Body of pancreas (tissue), 4 donors: ENCODE measurements at regions not wholly inside any gene's neighbourhood (a gene's known extent, or its start where the extent isn't known, plus 50 kb on each side); places are given as distances from the start of the nearest gene placed in this dataset.
"Not testable (repeated sequence)": the region's sequence is repeated elsewhere in the genome, so short reads cannot be mapped to it uniquely, and the experiment has no call there.

Experiments
- ATAC-seq: fragments of 150-250 bp; one replicate; pipeline ENCODE4 v1.9.1; 2016
- DNase-seq, 4 donors: peaks; one replicate each; pipeline ENCODE4 v3.0.0-alpha.2; 2019
- H3K27ac ChIP-seq, 4 donors: fragments of 200-600 bp; sonication (generic); 1 replicate in 3 of 4; 2 replicates in 1 of 4; pipeline versions ENCODE4 v1.5.1 to v1.6.1; 2016 to 2019; ENCODE audit warnings: mild to moderate bottlenecking in 1 of 4, mixed read lengths in 1 of 4, moderate library complexity in 1 of 4
- H3K27me3 ChIP-seq, 2 donors: fragments of 200-600 bp; sonication (generic); one replicate each; pipeline ENCODE4 v1.6.0; 2016; ENCODE audit warnings: mild to moderate bottlenecking in 1 of 2
- H3K36me3 ChIP-seq, 2 donors: fragments of 200-600 bp; sonication (generic); replicated peaks in 1 of 2; 2 replicates each; pipeline ENCODE4 v1.5.1; 2016; ENCODE audit warnings: low read depth in 2 of 2; ENCODE audit not compliant: insufficient read depth in 1 of 2
- H3K4me1 ChIP-seq: fragments of 200-600 bp; sonication (generic); one replicate; pipeline ENCODE4 v1.6.0; 2016
- H3K4me3 ChIP-seq, 2 donors: fragments of 200-600 bp; sonication (generic); 1 replicate in 1 of 2; 2 replicates in 1 of 2; pipeline ENCODE4 v1.5.1; 2016 to 2019
- H3K9me3 ChIP-seq, 3 donors: fragments of 200-600 bp; sonication (generic); 1 replicate in 2 of 3; 2 replicates in 1 of 3; pipeline ENCODE4 v1.5.1; 2016
- CTCF ChIP-seq, 7 experiments: fragments of 450-650 bp in 4 of 7; fragments of 200-600 bp in 3 of 7; sonication (generic) in 3 of 7; IDR thresholded peaks; one replicate each; pipeline ENCODE4 v1.5.1; 2016 to 2019; ENCODE audit warnings: antibody characterized with exemption in 7 of 7
- POLR2A ChIP-seq, 3 donors: fragments of 450-650 bp; IDR thresholded peaks; one replicate each; pipeline ENCODE4 v1.6.1; 2016; ENCODE audit warnings: antibody characterized with exemption in 3 of 3, mild to moderate bottlenecking in 2 of 3
- WGBS, 2 donors: methylation state at CpG; one replicate each; pipeline ENCODE4 v1.1.5; 2017; 5-methylcytosine and 5-hydroxymethylcytosine counted together
- intact Hi-C: fragments of 100-400 bp; cut with DNase I; formaldehyde crosslinking; loops from one replicate; pipeline ENCODE4 v1.15.1; 2023

DNA sequence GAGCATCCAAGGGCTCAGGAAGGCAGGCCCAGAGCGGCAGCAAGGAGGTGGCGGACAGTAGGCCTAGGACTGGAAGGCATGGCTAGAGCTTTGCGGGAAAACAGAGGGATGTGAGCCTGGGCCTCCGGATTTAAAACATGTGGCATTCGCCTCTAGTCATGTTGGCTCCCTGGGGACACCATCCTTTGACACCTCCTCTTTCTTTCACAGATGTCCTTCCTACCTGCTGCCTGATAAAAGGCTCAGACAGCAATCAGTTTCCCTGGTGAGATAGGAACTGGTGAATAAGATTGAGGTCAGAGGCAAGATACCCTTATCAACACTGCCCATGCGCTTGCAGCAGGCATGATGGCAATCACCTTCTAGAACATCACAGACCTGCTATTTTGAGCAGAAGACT is 277.6 kb downstream of the SIPA1L2 start:
- intact Hi-C loops: no loop called here
- TF ChIP-seq CTCF (IDR thresholded peaks at IDR 0.05) (no peak), POLR2A (IDR thresholded peaks at IDR 0.05) (no peak)
- no peaks in the 10 kb centered on the region for H3K4me1 ChIP-seq
- H3K36me3 ChIP-seq: no peaks in the 10 kb centered on the region
- DNase-seq (no peak), ATAC-seq (no peak)
- no peak overlapping the region for H3K4me3 ChIP-seq
- WGBS, 2 donors: 96 to 97% methylated on average over 6 of the region's 6 CpGs
- H3K9me3 ChIP-seq: no peaks in the 10 kb centered on the region
- no peaks in the 10 kb centered on the region for H3K27me3 ChIP-seq
- H3K27ac ChIP-seq: no peak overlapping the region

DNA sequence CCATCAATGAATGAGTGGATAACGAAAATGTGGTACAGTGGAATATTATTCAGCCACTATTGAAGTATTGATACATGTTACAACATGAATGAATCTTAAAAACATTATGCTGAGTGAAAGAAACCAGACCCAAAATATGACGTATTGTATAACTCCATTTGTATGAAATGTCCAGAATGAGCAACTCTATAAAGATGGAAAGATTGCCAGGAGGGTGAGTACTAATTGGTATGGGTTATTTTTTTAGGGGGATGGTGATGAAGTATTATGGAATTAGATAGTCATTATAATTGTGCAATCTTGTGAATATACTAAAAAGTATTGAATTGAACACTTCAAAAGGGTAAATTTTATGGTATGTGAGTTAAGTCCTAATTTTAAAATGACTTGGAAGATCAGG is 278.6 kb downstream of the SIPA1L2 start:
- TF ChIP-seq POLR2A (IDR thresholded peaks at IDR 0.05) (no peak), CTCF (IDR thresholded peaks at IDR 0.05) (no peak)
- Histone ChIP-seq H3K27ac (no peak overlapping the region), H3K27me3 (no peaks in the 10 kb centered on the region), H3K9me3 (no peaks in the 10 kb centered on the region), H3K4me3 (no peak overlapping the region), H3K36me3 (no peaks in the 10 kb centered on the region), H3K4me1 (no peaks in the 10 kb centered on the region)
- DNase-seq: no peak
- intact Hi-C loops: no loop called here
- 79 to 83% methylated on average over 2 of the region's 2 CpGs for WGBS, 2 donors
- no peak for ATAC-seq

- Histone ChIP-seq H3K27ac (no peak overlapping the region), H3K4me3 (no peak overlapping the region), H3K36me3 (no peaks in the 10 kb centered on the region), H3K27me3 (no peaks in the 10 kb centered on the region), H3K9me3 (no peaks in the 10 kb centered on the region), H3K4me1 (no peaks in the 10 kb centered on the region)
- no peak for DNase-seq
- ATAC-seq: no peak
- WGBS, 2 donors: 100% methylated on average over 1 of the region's 1 CpG
- intact Hi-C loops: no loop called here
- TF ChIP-seq CTCF (IDR thresholded peaks at IDR 0.05) (no peak), POLR2A (IDR thresholded peaks at IDR 0.05) (no peak)
Measured at GRCh38 chr1:232346844-232347243, 283.1 kb downstream of the SIPA1L2 start.

DNA sequence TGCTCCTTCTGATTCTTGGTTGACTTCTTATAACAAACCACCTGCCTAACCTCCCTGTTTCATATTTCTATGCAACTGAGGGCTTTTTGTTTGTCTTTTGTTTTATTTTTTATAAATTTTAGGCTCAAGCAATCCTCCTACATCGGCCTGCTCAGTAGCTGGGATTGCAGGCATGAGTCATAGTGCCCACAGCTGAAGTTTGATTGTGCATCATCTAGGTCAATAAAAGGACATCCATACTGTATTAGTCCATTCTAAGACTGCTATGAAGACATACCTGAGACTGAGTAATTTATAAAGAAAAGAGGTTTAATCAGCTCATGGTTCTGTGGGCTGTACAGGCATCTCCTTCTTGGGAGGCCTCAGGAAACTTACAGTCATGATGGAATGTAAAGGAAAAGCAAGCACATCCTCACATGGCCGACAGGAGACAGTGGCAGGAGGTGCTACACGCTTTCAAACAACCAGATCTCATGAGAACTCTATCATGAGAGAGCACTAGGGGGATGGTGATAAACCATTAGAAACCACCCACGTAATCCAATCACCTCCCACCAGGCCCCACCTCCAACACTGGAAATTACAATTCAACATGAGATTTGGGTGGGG is 285.0 kb downstream of the SIPA1L2 start:
- intact Hi-C loops: no loop called here
- Histone ChIP-seq H3K27ac (no peak overlapping the region), H3K4me1 (no peaks in the 10 kb centered on the region), H3K4me3 (no peak overlapping the region), H3K27me3 (no peaks in the 10 kb centered on the region), H3K36me3 (no peaks in the 10 kb centered on the region), H3K9me3 (no peaks in the 10 kb centered on the region)
- no peak for ATAC-seq
- DNase-seq: no peak
- no peak for TF ChIP-seq CTCF (IDR thresholded peaks at IDR 0.05)
- no peak for TF ChIP-seq POLR2A (IDR thresholded peaks at IDR 0.05)
- 67 to 79% methylated on average over 4 of the region's 4 CpGs for WGBS, 2 donors

DNA sequence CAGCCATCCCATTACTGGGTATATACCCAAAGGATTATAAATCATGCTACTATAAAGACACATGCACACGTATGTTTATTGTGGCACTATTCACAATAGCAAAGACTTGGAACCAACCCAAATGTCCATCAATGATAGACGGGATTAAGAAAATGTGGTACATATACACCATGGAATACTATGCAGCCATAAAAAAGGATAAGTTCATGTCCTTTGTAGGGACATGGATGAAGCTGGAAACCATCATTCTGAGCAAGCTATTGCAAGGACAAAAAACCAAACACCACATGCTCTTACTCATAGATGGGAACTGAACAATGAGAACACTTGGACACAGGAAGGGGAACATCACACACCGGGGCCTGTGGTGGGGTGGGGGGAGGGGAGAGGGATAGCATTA is 285.7 kb downstream of the SIPA1L2 start:
- 67 to 84% methylated on average over 3 of the region's 3 CpGs for WGBS, 2 donors
- intact Hi-C loops, ATAC-seq: not testable (repeated sequence)

More for the DNA sequence above, 285.7 kb downstream of the SIPA1L2 start:
- H3K9me3 ChIP-seq, H3K27ac ChIP-seq, DNase-seq, H3K36me3 ChIP-seq, H3K4me3 ChIP-seq, H3K4me1 ChIP-seq, H3K27me3 ChIP-seq: not testable (repeated sequence)
